ENCODE measurements at regions not wholly inside any gene's neighbourhood (a gene's known extent, or its start where the extent isn't known, plus 50 kb on each side); places are given as distances from the start of the nearest gene placed in this dataset.

DNA sequence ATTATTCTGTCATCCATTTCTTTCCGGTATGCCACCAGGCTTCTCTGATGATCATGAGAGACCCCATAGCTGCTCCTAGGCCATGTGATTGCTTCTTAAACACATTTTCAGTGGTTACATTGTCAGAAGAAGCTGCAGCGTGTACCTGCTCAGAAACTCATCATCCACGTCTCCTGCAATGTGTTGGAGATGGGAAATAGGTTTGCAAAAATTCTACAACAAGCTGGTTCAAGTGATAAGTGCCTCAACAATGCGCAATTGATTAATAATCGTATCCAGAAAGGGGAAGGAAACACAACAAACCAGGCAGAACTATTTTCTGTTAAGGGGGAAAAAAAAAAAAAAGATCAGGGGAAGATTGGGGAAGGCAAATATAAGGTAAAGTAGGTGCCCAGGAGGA is 75.7 kb upstream of the THUMPD2 start:
- TF ChIP-seq, protein P1, sequence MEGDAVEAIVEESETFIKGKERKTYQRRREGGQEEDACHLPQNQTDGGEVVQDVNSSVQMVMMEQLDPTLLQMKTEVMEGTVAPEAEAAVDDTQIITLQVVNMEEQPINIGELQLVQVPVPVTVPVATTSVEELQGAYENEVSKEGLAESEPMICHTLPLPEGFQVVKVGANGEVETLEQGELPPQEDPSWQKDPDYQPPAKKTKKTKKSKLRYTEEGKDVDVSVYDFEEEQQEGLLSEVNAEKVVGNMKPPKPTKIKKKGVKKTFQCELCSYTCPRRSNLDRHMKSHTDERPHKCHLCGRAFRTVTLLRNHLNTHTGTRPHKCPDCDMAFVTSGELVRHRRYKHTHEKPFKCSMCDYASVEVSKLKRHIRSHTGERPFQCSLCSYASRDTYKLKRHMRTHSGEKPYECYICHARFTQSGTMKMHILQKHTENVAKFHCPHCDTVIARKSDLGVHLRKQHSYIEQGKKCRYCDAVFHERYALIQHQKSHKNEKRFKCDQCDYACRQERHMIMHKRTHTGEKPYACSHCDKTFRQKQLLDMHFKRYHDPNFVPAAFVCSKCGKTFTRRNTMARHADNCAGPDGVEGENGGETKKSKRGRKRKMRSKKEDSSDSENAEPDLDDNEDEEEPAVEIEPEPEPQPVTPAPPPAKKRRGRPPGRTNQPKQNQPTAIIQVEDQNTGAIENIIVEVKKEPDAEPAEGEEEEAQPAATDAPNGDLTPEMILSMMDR (IDR thresholded peaks at IDR 0.05) = no peak
- peaks cover 0 to 11% (median 0%) of the 10 kb centered on the region in 9 donors for H3K4me1 ChIP-seq
- no peak overlapping the region for H3K4me3 ChIP-seq
- no peaks in the 10 kb centered on the region for H3K9me3 ChIP-seq
- intact Hi-C loops (cut with DNase I) = no loop called here
- DNase-seq (no peak), ATAC-seq (no peak)
- no peaks in the 10 kb centered on the region for H3K36me3 ChIP-seq
- no peaks in the 10 kb centered on the region for H3K27me3 ChIP-seq
- no peak overlapping the region for H3K27ac ChIP-seq
- 80 to 85% methylated on average over 5 of the region's 5 CpGs for WGBS, 2 donors

DNA sequence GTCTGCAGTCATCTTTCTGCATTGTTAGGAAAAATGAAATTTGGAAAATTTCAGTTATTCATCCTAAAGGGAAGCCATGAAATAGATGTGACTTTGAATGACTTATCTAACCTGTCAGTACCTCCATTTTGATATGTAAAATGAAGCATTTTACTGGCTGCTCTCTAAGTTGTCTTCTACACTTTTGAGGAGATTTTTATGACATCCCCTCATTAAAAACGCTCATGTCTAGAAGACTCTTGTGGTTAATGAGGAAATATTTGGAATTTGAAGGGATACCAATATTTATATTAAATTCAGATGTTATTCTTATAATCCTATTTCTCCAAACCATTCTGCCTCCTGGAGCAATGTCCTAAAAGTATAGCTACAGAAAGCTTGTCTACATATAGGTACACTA is 73.8 kb upstream of the THUMPD2 start:
- intact Hi-C loops (cut with DNase I) = no loop called here
- ATAC-seq (no peak), DNase-seq (no peak)
- TF ChIP-seq, protein P1 (IDR thresholded peaks at IDR 0.05) = no peak
- H3K36me3 ChIP-seq = no peaks in the 10 kb centered on the region
- WGBS, 2 donors = 91 to 96% methylated on average over 1 of the region's 1 CpG
- H3K27ac ChIP-seq = no peak overlapping the region
- no peaks in the 10 kb centered on the region for H3K27me3 ChIP-seq
- H3K9me3 ChIP-seq = no peaks in the 10 kb centered on the region
- H3K4me3 ChIP-seq = no peak overlapping the region
- H3K4me1 ChIP-seq = peaks cover 0 to 11% (median 0%) of the 10 kb centered on the region in 9 donors

DNA sequence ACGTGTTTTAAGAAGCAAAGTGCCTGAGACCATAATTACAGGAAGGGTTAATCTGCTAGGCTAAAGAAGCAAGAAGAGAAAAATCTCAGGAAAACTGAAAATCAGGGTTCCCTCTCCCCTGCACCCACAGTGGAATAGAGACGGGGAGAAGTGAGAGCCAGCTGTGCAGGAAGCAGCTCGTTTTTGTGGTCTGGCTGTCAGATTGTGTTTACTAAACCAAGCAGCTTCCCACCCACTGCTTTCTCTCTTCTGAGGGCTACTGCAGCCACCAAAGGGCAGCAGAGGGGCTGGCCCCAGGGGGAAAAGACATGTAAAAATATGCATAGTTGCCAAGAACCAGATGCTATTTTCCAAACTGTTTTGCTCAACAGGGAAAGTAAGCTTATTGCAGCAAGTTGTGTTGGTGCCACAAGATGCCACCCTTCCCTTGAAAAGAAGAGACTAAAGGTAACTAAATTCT is 72.6 kb upstream of the THUMPD2 start:
- TF ChIP-seq, protein P1 (IDR thresholded peaks at IDR 0.05) = peak in 2 of 9 donors; percentile 7 to 15
- Histone ChIP-seq H3K4me1 (peaks cover 0 to 11% (median 0%) of the 10 kb centered on the region in 9 donors), H3K4me3 (no peak overlapping the region), H3K27ac (no peak overlapping the region), H3K9me3 (no peaks in the 10 kb centered on the region), H3K27me3 (no peaks in the 10 kb centered on the region), H3K36me3 (no peaks in the 10 kb centered on the region)
- WGBS, 2 donors = 19 to 36% methylated on average over 3 of the region's 3 CpGs
- DNase-seq (peak in 1 of 2 donors; percentile 23), ATAC-seq (peak in 7 of 8 donors; percentile 25 to 82 (median 37))
- intact Hi-C loops (cut with DNase I) = no loop called here

DNA sequence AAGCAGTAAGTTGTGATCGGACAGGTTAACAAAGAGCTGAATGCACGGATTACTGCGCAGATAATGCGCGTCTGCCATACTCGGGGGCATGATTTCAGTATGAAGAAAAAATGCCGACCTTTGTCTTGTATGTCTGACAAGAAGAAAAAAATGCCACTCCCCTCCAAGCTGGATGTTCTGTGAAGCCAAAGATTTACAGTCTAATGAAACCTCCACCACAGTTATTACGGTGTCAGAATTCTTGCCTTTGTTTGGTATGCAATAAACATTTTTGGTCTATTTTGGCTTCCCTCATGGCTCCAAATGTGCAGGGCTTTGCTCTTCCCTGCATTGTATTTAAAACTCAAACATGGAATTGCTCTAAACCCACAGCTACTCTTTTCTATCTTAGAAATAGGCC is 72.2 kb upstream of the THUMPD2 start:
- H3K4me1 ChIP-seq = peaks cover 0 to 11% (median 0%) of the 10 kb centered on the region in 9 donors
- no peak overlapping the region for H3K4me3 ChIP-seq
- DNase-seq = no peak
- TF ChIP-seq, protein P1 (IDR thresholded peaks at IDR 0.05) = no peak
- no peaks in the 10 kb centered on the region for H3K36me3 ChIP-seq
- no peak for ATAC-seq
- 71 to 80% methylated on average over 8 of the region's 8 CpGs for WGBS, 2 donors
- no peaks in the 10 kb centered on the region for H3K27me3 ChIP-seq
- no peaks in the 10 kb centered on the region for H3K9me3 ChIP-seq
- H3K27ac ChIP-seq = no peak overlapping the region
- intact Hi-C loops (cut with DNase I) = no loop called here
